ENCODE measurements at regions not wholly inside any gene's neighbourhood (a gene's known extent, or its start where the extent isn't known, plus 50 kb on each side); places are given as distances from the start of the nearest gene placed in this dataset.

- TF ChIP-seq CTCF (IDR thresholded peaks at IDR 0.05; ENCODE audit: insufficient read depth, low read length), result no peak
- TF ChIP-seq POLR2AphosphoS5 (IDR thresholded peaks at IDR 0.05; ENCODE audit: low read depth), result no peak
- no peak for TF ChIP-seq GABPA (IDR thresholded peaks at IDR 0.05; ENCODE audit: low read depth)
Observed at GRCh38 chr1:198449261-198449660, 91.2 kb downstream of the ATP6V1G3 start.
